Endothelial cell of umbilical vein (primary cell): ENCODE measurements at regions not wholly inside any gene's neighbourhood (a gene's known extent, or its start where the extent isn't known, plus 50 kb on each side); places are given as distances from the start of the nearest gene placed in this dataset.

Experiments
- BruUV-seq: library from RNA; stranded (reverse); fragments of 400-500 nt; replicated peaks from 2 replicates; lab custom pipeline; 2021; lab: Mats Ljungman, UMichigan
- CTCF ChIA-PET: fragments of 300-600, 350-600 bp; sonication (Branson Sonifier 250); formaldehyde crosslinking; loops from one replicate; lab custom pipeline; 2021; ENCODE audit warnings: antibody characterized with exemption, inconsistent platforms; lab: Charles Lee
- POLR2A ChIA-PET: fragments of 300-600, 350-600 bp; sonication (Branson Sonifier 250); formaldehyde crosslinking; loops from one replicate; lab custom pipeline; 2021; ENCODE audit warnings: antibody characterized with exemption, inconsistent platforms; lab: Charles Lee
- DNase-seq: peaks from one replicate; pipeline ENCODE4 v3.0.0-alpha.2; 2011; ENCODE audit warnings: low read depth, low spot score
- FAIRE-seq: peaks from 2 replicates; lab custom pipeline; 2011; peaks lifted over from hg19 to GRCh38; lab: Jason Lieb, UNC
- H2AFZ ChIP-seq: 2 replicates; pipeline ENCODE4 v1.6.0; 2012; ENCODE audit warnings: low read depth, low read length, control low read depth, inconsistent platforms
- H3K27ac ChIP-seq: 2 replicates; pipeline ENCODE4 v1.5.1; 2011; ENCODE audit warnings: low read depth, mild to moderate bottlenecking, control low read depth, low read length, moderate library complexity; ENCODE audit not compliant: insufficient read depth
- H3K27me3 ChIP-seq, 2 experiments: 2 replicates each; pipeline versions ENCODE4 v1.6.0 to v1.6.1; 2011; ENCODE audit warnings: low read length in 2 of 2, mixed read lengths in 1 of 2; ENCODE audit not compliant: control insufficient read depth in 2 of 2, insufficient read depth in 2 of 2
- H3K36me3 ChIP-seq, 2 experiments: 2 replicates in 1 of 2; 3 replicates in 1 of 2; pipeline ENCODE4 v1.5.1; 2011; ENCODE audit warnings: low read length in 2 of 2, mild to moderate bottlenecking in 1 of 2, moderate library complexity in 1 of 2; ENCODE audit not compliant: control insufficient read depth in 2 of 2, insufficient read depth in 2 of 2; ENCODE audit errors: extremely low read depth in 1 of 2
- H3K4me1 ChIP-seq: 3 replicates; pipeline ENCODE4 v1.5.1; 2011; ENCODE audit warnings: mild to moderate bottlenecking, low read length; ENCODE audit not compliant: control insufficient read depth, insufficient read depth; ENCODE audit errors: extremely low read depth
- H3K4me2 ChIP-seq: 2 replicates; pipeline ENCODE4 v1.6.1; 2011; ENCODE audit warnings: low read length, control low read depth, mixed read lengths; ENCODE audit not compliant: insufficient read depth
- H3K4me3 ChIP-seq, 3 experiments: fragments of 200-600 bp in 1 of 3; sonication (generic), shearing (Covaris generic) in 1 of 3; replicated peaks in 1 of 3; 2 replicates each; pipeline ENCODE4 v1.5.1; 2011 to 2016; ENCODE audit warnings: control low read depth in 3 of 3, low read length in 3 of 3, mild to moderate bottlenecking in 2 of 3, inconsistent platforms in 1 of 3, low read depth in 1 of 3, moderate library complexity in 1 of 3; ENCODE audit not compliant: insufficient read depth in 1 of 3
- H3K79me2 ChIP-seq: 2 replicates; pipeline ENCODE4 v1.6.0; 2012; ENCODE audit warnings: low read length, inconsistent platforms; ENCODE audit not compliant: control insufficient read depth, insufficient read depth
- H3K9ac ChIP-seq: replicated peaks from 2 replicates; pipeline ENCODE3; 2011; ENCODE audit warnings: low read length, control low read depth; ENCODE audit not compliant: insufficient read depth; ENCODE audit errors: extremely low read depth
- H3K9me1 ChIP-seq: replicated peaks from 3 replicates; pipeline ENCODE4 v1.6.0; 2011; ENCODE audit warnings: mild to moderate bottlenecking, low read length; ENCODE audit not compliant: control insufficient read depth, insufficient read depth; ENCODE audit errors: extremely low read depth
- H3K9me3 ChIP-seq: replicated peaks from 2 replicates; pipeline ENCODE4 v1.5.1; 2012; ENCODE audit warnings: low read length, inconsistent platforms; ENCODE audit not compliant: control insufficient read depth, insufficient read depth
- H4K20me1 ChIP-seq: replicated peaks from 2 replicates; pipeline ENCODE3; 2011; ENCODE audit warnings: mild to moderate bottlenecking, low read length; ENCODE audit not compliant: control insufficient read depth, insufficient read depth; ENCODE audit errors: extremely low read depth
- POLR2AphosphoS5 ChIP-seq: IDR thresholded peaks from 2 replicates; pipeline ENCODE4 v1.6.1; 2012; ENCODE audit warnings: low read depth, mild to moderate bottlenecking, control low read depth, low read length, moderate library complexity; ENCODE audit not compliant: insufficient read depth
- dilution Hi-C: fragments of 300-500 bp; cut with MboI; formaldehyde crosslinking; loops from one replicate; pipeline ENCODE4 v1.15.0; 2019; ENCODE audit warnings: low sequenced_read_pairs; ENCODE audit not compliant: extremely low pct_ligation_motif_present
- intact Hi-C: fragments of 100-400 bp; cut with micrococcal nuclease; formaldehyde crosslinking; loops from one replicate; pipeline ENCODE4 v1.10.0; 2022
- TF ChIP-seq, protein P1 (sequence below), 2 donors: IDR thresholded peaks; 1 replicate in 1 of 2; 2 replicates in 1 of 2; pipeline ENCODE4 v1.5.1; 2011; ENCODE audit warnings: low read length in 2 of 2, mild to moderate bottlenecking in 2 of 2, moderate library complexity in 2 of 2, control low read depth in 1 of 2, inconsistent platforms in 1 of 2, low read depth in 1 of 2; ENCODE audit not compliant: insufficient read depth in 1 of 2; ENCODE audit errors: extremely low read depth in 1 of 2

- dilution Hi-C loops = no loop called here
- DNase-seq = peak; percentile 47
- H3K9me3 ChIP-seq = no peaks in the 10 kb centered on the region
These were observed 120.8 kb upstream of the ZNF507 start for GRCh38 chr19:32224371-32225244.

More at GRCh38 chr19:32224371-32225244, 120.8 kb upstream of the ZNF507 start:
- ChIA-PET CTCF (interaction anchor here (0.6 to 6.2 kb wide), 18 partner anchors 8 to 1557 kb away, joined by 3 to 136 read pairs (median 4); no protein-coding TSS in a partner anchor), POLR2A (no interaction called here)
- no peaks in the 10 kb centered on the region for H3K9me1 ChIP-seq
- peaks cover 0 to 7% of the 10 kb centered on the region in 2 experiments for H3K27me3 ChIP-seq
- no peak overlapping the region for H3K4me3 ChIP-seq
- BruUV-seq = no TSS peak
- no peak overlapping the region for H3K27ac ChIP-seq
- no peak overlapping the region for H2AFZ ChIP-seq
- peak; percentile 59 for FAIRE-seq
- intact Hi-C loops = loop anchor here (1.0 to 2.0 kb wide), 3 partner anchors 868 to 1555 kb away; no protein-coding TSS in a partner anchor
- no peak overlapping the region for H3K9ac ChIP-seq
- TF ChIP-seq POLR2AphosphoS5 = no peak
- TF ChIP-seq, protein P1, sequence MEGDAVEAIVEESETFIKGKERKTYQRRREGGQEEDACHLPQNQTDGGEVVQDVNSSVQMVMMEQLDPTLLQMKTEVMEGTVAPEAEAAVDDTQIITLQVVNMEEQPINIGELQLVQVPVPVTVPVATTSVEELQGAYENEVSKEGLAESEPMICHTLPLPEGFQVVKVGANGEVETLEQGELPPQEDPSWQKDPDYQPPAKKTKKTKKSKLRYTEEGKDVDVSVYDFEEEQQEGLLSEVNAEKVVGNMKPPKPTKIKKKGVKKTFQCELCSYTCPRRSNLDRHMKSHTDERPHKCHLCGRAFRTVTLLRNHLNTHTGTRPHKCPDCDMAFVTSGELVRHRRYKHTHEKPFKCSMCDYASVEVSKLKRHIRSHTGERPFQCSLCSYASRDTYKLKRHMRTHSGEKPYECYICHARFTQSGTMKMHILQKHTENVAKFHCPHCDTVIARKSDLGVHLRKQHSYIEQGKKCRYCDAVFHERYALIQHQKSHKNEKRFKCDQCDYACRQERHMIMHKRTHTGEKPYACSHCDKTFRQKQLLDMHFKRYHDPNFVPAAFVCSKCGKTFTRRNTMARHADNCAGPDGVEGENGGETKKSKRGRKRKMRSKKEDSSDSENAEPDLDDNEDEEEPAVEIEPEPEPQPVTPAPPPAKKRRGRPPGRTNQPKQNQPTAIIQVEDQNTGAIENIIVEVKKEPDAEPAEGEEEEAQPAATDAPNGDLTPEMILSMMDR (IDR thresholded peaks at IDR 0.05; ENCODE audit: extremely low read depth in 1 of 2, insufficient read depth in 1 of 2, low read depth in 1 of 2, low read length in 2 of 2) = peak; percentile 91 to 96
- H3K79me2 ChIP-seq = no peaks in the 10 kb centered on the region
- H3K4me1 ChIP-seq = no peaks in the 10 kb centered on the region
- H3K4me2 ChIP-seq = no peak overlapping the region
- no peaks in the 10 kb centered on the region for H4K20me1 ChIP-seq
- no peaks in the 10 kb centered on the region for H3K36me3 ChIP-seq
